ENCODE measurements at regions not wholly inside any gene's neighbourhood (a gene's known extent, or its start where the extent isn't known, plus 50 kb on each side); places are given as distances from the start of the nearest gene placed in this dataset.

DNA sequence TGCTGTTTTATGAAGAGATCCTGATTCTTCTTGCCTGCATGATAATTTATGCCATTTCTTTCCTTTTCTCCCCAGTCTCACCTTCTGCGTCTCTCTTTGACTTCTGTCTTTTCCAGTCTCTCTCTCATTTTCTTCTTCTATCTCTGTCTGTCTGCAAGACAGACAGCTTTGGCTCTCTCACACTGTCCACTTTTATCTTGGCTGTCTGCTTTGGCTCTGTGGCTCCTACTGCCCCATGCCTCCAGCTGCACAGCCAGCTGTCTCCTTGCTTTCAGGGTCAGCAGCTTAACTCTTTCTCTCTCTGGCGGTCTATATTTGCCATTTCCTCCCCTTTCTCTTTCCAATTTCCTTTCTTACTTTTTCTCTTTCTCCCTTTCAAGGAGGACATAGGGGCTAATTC, 971.1 kb upstream of the COX7C start:
- TF ChIP-seq, protein P1, sequence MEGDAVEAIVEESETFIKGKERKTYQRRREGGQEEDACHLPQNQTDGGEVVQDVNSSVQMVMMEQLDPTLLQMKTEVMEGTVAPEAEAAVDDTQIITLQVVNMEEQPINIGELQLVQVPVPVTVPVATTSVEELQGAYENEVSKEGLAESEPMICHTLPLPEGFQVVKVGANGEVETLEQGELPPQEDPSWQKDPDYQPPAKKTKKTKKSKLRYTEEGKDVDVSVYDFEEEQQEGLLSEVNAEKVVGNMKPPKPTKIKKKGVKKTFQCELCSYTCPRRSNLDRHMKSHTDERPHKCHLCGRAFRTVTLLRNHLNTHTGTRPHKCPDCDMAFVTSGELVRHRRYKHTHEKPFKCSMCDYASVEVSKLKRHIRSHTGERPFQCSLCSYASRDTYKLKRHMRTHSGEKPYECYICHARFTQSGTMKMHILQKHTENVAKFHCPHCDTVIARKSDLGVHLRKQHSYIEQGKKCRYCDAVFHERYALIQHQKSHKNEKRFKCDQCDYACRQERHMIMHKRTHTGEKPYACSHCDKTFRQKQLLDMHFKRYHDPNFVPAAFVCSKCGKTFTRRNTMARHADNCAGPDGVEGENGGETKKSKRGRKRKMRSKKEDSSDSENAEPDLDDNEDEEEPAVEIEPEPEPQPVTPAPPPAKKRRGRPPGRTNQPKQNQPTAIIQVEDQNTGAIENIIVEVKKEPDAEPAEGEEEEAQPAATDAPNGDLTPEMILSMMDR (IDR thresholded peaks at IDR 0.05) = no peak
- TF ChIP-seq POLR2A (IDR thresholded peaks at IDR 0.05) (no peak), POLR2AphosphoS5 (IDR thresholded peaks at IDR 0.05) (no peak), EP300 (IDR thresholded peaks at IDR 0.05) (no peak)
